ENCODE measurements at regions not wholly inside any gene's neighbourhood (a gene's known extent, or its start where the extent isn't known, plus 50 kb on each side); places are given as distances from the start of the nearest gene placed in this dataset.

DNA sequence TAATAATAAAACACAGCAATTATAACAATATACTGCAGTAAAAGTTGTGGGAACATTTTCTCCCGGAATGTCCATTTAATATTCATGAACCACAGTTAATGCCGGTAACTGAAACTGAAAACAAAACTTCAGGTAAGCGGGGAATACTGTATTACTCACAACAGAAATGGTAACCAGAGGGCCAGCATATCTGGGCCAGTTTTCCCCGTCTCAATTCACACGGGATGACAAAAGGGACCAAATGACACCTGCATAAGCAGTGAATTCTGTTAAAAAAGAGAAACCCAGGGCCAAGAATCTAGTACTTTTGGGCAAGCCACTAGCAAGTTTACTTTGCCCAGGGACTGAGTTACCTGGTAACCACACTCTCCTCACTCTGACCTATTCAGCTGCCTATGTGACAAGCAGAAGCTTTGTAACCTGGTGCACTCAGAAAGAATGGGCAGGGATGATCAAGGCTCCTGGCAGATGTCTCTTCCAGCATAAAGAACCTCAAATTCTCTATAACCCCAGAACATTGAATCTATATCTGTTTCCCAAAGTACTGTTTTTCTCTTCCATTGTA, 1171.2 kb downstream of the DIAPH3 start:
- 90% methylated on average over 5 of the region's 5 CpGs for WGBS (ENCODE audit: insufficient coverage)
- no peak overlapping the region for H3K27ac ChIP-seq (ENCODE audit: low read length)
- H3K36me3 ChIP-seq (ENCODE audit: control insufficient read depth in 2 of 2, extremely low read depth in 1 of 2, insufficient read depth in 1 of 2, low read length in 1 of 2) = no peaks in the 10 kb centered on the region
- no peaks in the 10 kb centered on the region for H3K36me3 Mint-ChIP-seq
- H3K4me3 ChIP-seq (ENCODE audit: control insufficient read depth in 1 of 2, extremely low read depth in 1 of 2, low read length in 1 of 2) = no peak overlapping the region
- H3K27ac Mint-ChIP-seq = no peak overlapping the region
- no peaks in the 10 kb centered on the region for H3K27me3 ChIP-seq (replicated peaks in 1 of 2; ENCODE audit: control insufficient read depth in 2 of 2, extremely low read depth in 1 of 2, insufficient read depth in 2 of 2, low read length in 1 of 2)
- no peak overlapping the region for H3K4me3 Mint-ChIP-seq
- H3K4me1 Mint-ChIP-seq = no peaks in the 10 kb centered on the region
- ChIA-PET POLR2A (no interaction called here), CTCF (no interaction called here)
- H3K9me3 ChIP-seq = no peaks in the 10 kb centered on the region
- no peaks in the 10 kb centered on the region for H3K4me1 ChIP-seq (ENCODE audit: control insufficient read depth in 1 of 2, extremely low read depth in 1 of 2, insufficient read depth in 2 of 2, low read length in 2 of 2)
- ATAC-seq (replicated peaks in 1 of 4) (no peak), DNase-seq (no peak)
- no peaks in the 10 kb centered on the region for H3K27me3 Mint-ChIP-seq
- peaks cover 0 to 10% (median 5%) of the 10 kb centered on the region in 3 donors for H3K9me3 Mint-ChIP-seq

DNA sequence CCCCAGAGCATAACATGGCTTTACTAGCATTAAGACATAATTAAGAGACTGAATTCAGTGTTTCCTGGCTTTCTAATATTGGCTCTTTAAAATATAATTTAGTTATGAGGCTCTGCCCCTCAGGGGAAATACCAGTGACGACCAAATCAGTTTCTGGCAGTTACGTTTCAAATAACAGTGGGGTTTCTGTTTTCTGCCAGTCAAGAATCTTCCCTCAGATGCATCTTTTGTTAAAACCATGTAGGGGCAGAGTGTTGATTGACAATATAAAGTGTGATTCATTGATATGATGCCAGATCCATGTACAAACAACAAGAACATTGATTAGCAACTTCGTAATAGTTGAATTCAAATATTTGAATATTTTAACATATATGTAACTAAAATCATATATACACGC, 1169.7 kb downstream of the DIAPH3 start:
- H3K9me3 ChIP-seq = no peaks in the 10 kb centered on the region
- peaks cover 0 to 5% (median 5%) of the 10 kb centered on the region in 3 donors for H3K9me3 Mint-ChIP-seq
- H3K36me3 ChIP-seq (ENCODE audit: control insufficient read depth in 2 of 2, extremely low read depth in 1 of 2, insufficient read depth in 1 of 2, low read length in 1 of 2) = no peaks in the 10 kb centered on the region
- H3K4me1 Mint-ChIP-seq = no peaks in the 10 kb centered on the region
- ChIA-PET POLR2A (no interaction called here), CTCF (no interaction called here)
- H3K27me3 ChIP-seq (replicated peaks in 1 of 2; ENCODE audit: control insufficient read depth in 2 of 2, extremely low read depth in 1 of 2, insufficient read depth in 2 of 2, low read length in 1 of 2) = no peaks in the 10 kb centered on the region
- ATAC-seq (replicated peaks in 1 of 4) (no peak), DNase-seq (no peak)
- H3K4me3 ChIP-seq (ENCODE audit: control insufficient read depth in 1 of 2, extremely low read depth in 1 of 2, low read length in 1 of 2) = no peak overlapping the region
- H3K27ac ChIP-seq (ENCODE audit: low read length) = no peak overlapping the region
- H3K4me1 ChIP-seq (ENCODE audit: control insufficient read depth in 1 of 2, extremely low read depth in 1 of 2, insufficient read depth in 2 of 2, low read length in 2 of 2) = no peaks in the 10 kb centered on the region
- WGBS (ENCODE audit: insufficient coverage) = 79% methylated on average over 2 of the region's 4 CpGs
- no peaks in the 10 kb centered on the region for H3K36me3 Mint-ChIP-seq
- no peak overlapping the region for H3K27ac Mint-ChIP-seq
- no peak overlapping the region for H3K4me3 Mint-ChIP-seq
- H3K27me3 Mint-ChIP-seq = no peaks in the 10 kb centered on the region

DNA sequence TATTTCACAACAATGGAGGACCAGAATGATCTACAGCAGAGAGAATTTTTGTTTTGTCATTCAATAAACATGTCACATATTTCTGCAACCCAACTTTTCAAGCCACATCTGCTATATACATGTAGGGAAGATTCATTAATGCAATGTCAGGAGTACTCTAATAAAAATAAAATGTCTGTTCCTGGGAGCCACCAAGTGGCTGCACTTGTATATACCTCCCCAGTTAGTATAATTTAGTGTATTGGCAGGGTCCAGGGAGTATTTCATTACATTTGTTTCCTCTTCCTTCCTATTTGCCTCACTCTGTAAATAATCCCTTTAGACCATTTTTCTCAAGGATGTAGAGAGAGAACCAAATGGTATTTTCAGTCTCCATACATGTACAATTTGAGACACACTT, 1169.0 kb downstream of the DIAPH3 start:
- Mint-ChIP-seq H3K27ac (no peak overlapping the region), H3K9me3 (peaks cover 0 to 5% (median 5%) of the 10 kb centered on the region in 3 donors), H3K4me3 (no peak overlapping the region), H3K27me3 (no peaks in the 10 kb centered on the region), H3K36me3 (no peaks in the 10 kb centered on the region), H3K4me1 (no peaks in the 10 kb centered on the region)
- no peak for ATAC-seq (replicated peaks in 1 of 4)
- Histone ChIP-seq H3K4me3 (ENCODE audit: control insufficient read depth in 1 of 2, extremely low read depth in 1 of 2, low read length in 1 of 2) (no peak overlapping the region), H3K27ac (ENCODE audit: low read length) (no peak overlapping the region), H3K9me3 (no peaks in the 10 kb centered on the region), H3K27me3 (replicated peaks in 1 of 2; ENCODE audit: control insufficient read depth in 2 of 2, extremely low read depth in 1 of 2, insufficient read depth in 2 of 2, low read length in 1 of 2) (no peaks in the 10 kb centered on the region), H3K36me3 (ENCODE audit: control insufficient read depth in 2 of 2, extremely low read depth in 1 of 2, insufficient read depth in 1 of 2, low read length in 1 of 2) (no peaks in the 10 kb centered on the region), H3K4me1 (ENCODE audit: control insufficient read depth in 1 of 2, extremely low read depth in 1 of 2, insufficient read depth in 2 of 2, low read length in 2 of 2) (no peaks in the 10 kb centered on the region)
- ChIA-PET POLR2A (no interaction called here), CTCF (no interaction called here)
- no peak for DNase-seq

DNA sequence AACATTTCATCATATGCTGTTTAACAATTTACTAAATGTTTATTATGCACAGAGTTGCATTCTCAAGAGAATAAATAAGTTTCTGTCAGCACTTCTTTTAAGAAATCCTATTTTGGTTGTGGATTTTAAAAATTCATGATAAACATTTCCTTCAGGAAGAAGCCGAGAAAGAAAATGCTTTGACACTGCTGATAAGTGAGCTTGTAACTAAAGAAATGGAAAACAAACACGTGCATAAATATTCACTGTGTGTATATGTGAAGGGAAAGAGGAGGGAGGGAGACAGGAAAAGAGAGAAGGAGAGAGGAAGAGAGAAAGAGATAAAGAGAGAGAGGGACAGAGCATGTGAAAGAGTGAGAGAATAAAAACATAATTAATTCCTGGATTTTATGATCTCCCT, 1165.0 kb downstream of the DIAPH3 start:
- no peak overlapping the region for H3K4me3 Mint-ChIP-seq
- Histone ChIP-seq H3K4me1 (ENCODE audit: control insufficient read depth in 1 of 2, extremely low read depth in 1 of 2, insufficient read depth in 2 of 2, low read length in 2 of 2) (no peaks in the 10 kb centered on the region), H3K36me3 (ENCODE audit: control insufficient read depth in 2 of 2, extremely low read depth in 1 of 2, insufficient read depth in 1 of 2, low read length in 1 of 2) (no peaks in the 10 kb centered on the region), H3K4me3 (ENCODE audit: control insufficient read depth in 1 of 2, extremely low read depth in 1 of 2, low read length in 1 of 2) (no peak overlapping the region), H3K9me3 (no peaks in the 10 kb centered on the region), H3K27ac (ENCODE audit: low read length) (no peak overlapping the region), H3K27me3 (replicated peaks in 1 of 2; ENCODE audit: control insufficient read depth in 2 of 2, extremely low read depth in 1 of 2, insufficient read depth in 2 of 2, low read length in 1 of 2) (no peaks in the 10 kb centered on the region)
- no peaks in the 10 kb centered on the region for H3K36me3 Mint-ChIP-seq
- H3K27me3 Mint-ChIP-seq = no peaks in the 10 kb centered on the region
- peaks cover 0 to 11% (median 2%) of the 10 kb centered on the region in 3 donors for H3K9me3 Mint-ChIP-seq
- POLR2A ChIA-PET = no interaction called here
- H3K4me1 Mint-ChIP-seq = no peaks in the 10 kb centered on the region
- no peak for DNase-seq
- no peak overlapping the region for H3K27ac Mint-ChIP-seq
- ATAC-seq (replicated peaks in 1 of 4) = no peak
- CTCF ChIA-PET = no interaction called here
- WGBS (ENCODE audit: insufficient coverage) = 17% methylated on average over 1 of the region's 2 CpGs

DNA sequence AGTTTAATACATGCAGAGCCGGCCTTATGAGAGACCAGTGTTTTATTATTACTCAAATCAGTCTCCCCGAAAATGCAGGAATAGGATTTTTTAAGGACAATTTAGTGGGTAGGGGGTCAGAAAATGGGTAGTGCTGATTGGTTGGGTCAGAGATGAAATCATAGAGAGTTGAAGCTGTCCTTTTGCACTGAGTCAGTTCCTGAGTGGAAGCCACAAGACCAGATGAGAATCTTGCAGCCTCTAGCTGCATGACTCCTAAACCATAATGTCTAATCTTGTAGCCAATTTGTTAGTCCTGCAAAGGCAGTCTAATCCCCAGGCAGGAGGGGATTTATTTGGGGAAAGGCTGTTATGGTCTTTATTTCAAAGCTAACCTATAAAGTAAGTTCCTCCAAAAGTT, 1163.9 kb downstream of the DIAPH3 start:
- H3K9me3 ChIP-seq = no peaks in the 10 kb centered on the region
- H3K36me3 ChIP-seq (ENCODE audit: control insufficient read depth in 2 of 2, extremely low read depth in 1 of 2, insufficient read depth in 1 of 2, low read length in 1 of 2) = no peaks in the 10 kb centered on the region
- DNase-seq (no peak), ATAC-seq (replicated peaks in 1 of 4) (no peak)
- WGBS (ENCODE audit: insufficient coverage) = 100% methylated on average over 1 of the region's 2 CpGs
- H3K4me3 Mint-ChIP-seq = no peak overlapping the region
- no peaks in the 10 kb centered on the region for H3K27me3 Mint-ChIP-seq
- peaks cover 0 to 11% (median 2%) of the 10 kb centered on the region in 3 donors for H3K9me3 Mint-ChIP-seq
- no peak overlapping the region for H3K27ac Mint-ChIP-seq
- no peak overlapping the region for H3K4me3 ChIP-seq (ENCODE audit: control insufficient read depth in 1 of 2, extremely low read depth in 1 of 2, low read length in 1 of 2)
- POLR2A ChIA-PET = interaction anchor here in 1 of 2 donors (0.7 kb wide), 1 partner anchor 319 kb away, joined by 3 read pairs; no protein-coding TSS in a partner anchor
- H3K4me1 Mint-ChIP-seq = no peaks in the 10 kb centered on the region
- CTCF ChIA-PET = no interaction called here
- H3K27ac ChIP-seq (ENCODE audit: low read length) = no peak overlapping the region
- H3K27me3 ChIP-seq (replicated peaks in 1 of 2; ENCODE audit: control insufficient read depth in 2 of 2, extremely low read depth in 1 of 2, insufficient read depth in 2 of 2, low read length in 1 of 2) = no peaks in the 10 kb centered on the region
- no peaks in the 10 kb centered on the region for H3K4me1 ChIP-seq (ENCODE audit: control insufficient read depth in 1 of 2, extremely low read depth in 1 of 2, insufficient read depth in 2 of 2, low read length in 2 of 2)
- H3K36me3 Mint-ChIP-seq = no peaks in the 10 kb centered on the region

DNA sequence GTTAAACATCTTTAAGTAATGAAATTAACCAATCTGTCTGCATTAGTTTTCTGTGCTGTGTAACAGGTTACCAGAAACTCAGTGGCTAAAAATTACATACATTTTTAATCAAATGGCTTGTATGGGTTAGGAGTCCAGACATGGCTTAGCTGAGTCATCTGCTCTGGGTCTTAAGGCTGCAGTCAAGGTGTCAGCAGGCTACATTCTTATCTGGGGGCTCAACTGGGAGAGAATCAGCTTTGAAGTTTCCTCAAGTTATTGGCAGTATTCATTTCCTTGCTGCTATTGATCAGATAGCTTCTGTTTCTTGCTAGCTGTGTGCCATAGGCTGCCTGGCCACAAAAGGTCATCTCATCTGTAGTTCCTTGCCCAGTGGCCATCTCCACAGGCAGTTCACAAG, 1163.0 kb downstream of the DIAPH3 start:
- H3K4me3 ChIP-seq (ENCODE audit: control insufficient read depth in 1 of 2, extremely low read depth in 1 of 2, low read length in 1 of 2) = no peak overlapping the region
- H3K36me3 Mint-ChIP-seq = no peaks in the 10 kb centered on the region
- ChIA-PET POLR2A (no interaction called here), CTCF (no interaction called here)
- H3K27ac Mint-ChIP-seq = no peak overlapping the region
- ATAC-seq (replicated peaks in 1 of 4) (no peak), DNase-seq (no peak)
- H3K27me3 Mint-ChIP-seq = no peaks in the 10 kb centered on the region
- H3K9me3 Mint-ChIP-seq = peaks cover 0 to 11% (median 2%) of the 10 kb centered on the region in 3 donors
- H3K9me3 ChIP-seq = no peaks in the 10 kb centered on the region
- no peaks in the 10 kb centered on the region for H3K36me3 ChIP-seq (ENCODE audit: control insufficient read depth in 2 of 2, extremely low read depth in 1 of 2, insufficient read depth in 1 of 2, low read length in 1 of 2)
- H3K4me1 ChIP-seq (ENCODE audit: control insufficient read depth in 1 of 2, extremely low read depth in 1 of 2, insufficient read depth in 2 of 2, low read length in 2 of 2) = no peaks in the 10 kb centered on the region
- no peaks in the 10 kb centered on the region for H3K27me3 ChIP-seq (replicated peaks in 1 of 2; ENCODE audit: control insufficient read depth in 2 of 2, extremely low read depth in 1 of 2, insufficient read depth in 2 of 2, low read length in 1 of 2)
- no peaks in the 10 kb centered on the region for H3K4me1 Mint-ChIP-seq
- H3K4me3 Mint-ChIP-seq = no peak overlapping the region
- H3K27ac ChIP-seq (ENCODE audit: low read length) = no peak overlapping the region

DNA sequence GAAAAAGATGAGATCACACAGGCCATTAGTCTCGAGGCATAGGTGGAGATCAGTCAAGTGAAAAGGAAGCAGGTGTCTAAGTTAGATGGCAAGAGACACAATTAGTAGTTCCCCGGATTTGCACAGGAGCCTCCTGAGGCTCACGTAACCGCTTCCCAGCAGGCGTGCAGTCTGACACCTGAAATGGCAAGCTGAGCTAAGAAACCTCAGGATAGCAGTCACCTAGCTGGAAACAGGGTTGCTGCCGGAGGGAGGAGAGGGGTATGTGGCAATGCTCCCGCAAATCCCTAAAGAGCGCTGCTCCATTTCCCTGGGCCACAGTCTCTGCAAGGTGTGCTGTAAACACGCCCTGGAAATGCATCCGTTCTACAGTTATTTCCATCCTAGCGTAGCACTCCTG, 1151.0 kb downstream of the DIAPH3 start:
- ATAC-seq (replicated peaks in 1 of 4) (no peak), DNase-seq (no peak)
- Mint-ChIP-seq H3K9me3 (peaks cover 0 to 12% (median 3%) of the 10 kb centered on the region in 3 donors), H3K27me3 (no peaks in the 10 kb centered on the region), H3K36me3 (no peaks in the 10 kb centered on the region), H3K4me1 (no peaks in the 10 kb centered on the region), H3K27ac (no peak overlapping the region), H3K4me3 (no peak overlapping the region)
- 74% methylated on average over 9 of the region's 11 CpGs for WGBS (ENCODE audit: insufficient coverage)
- Histone ChIP-seq H3K36me3 (ENCODE audit: control insufficient read depth in 2 of 2, extremely low read depth in 1 of 2, insufficient read depth in 1 of 2, low read length in 1 of 2) (no peaks in the 10 kb centered on the region), H3K27me3 (replicated peaks in 1 of 2; ENCODE audit: control insufficient read depth in 2 of 2, extremely low read depth in 1 of 2, insufficient read depth in 2 of 2, low read length in 1 of 2) (no peaks in the 10 kb centered on the region), H3K4me3 (ENCODE audit: control insufficient read depth in 1 of 2, extremely low read depth in 1 of 2, low read length in 1 of 2) (no peak overlapping the region), H3K4me1 (ENCODE audit: control insufficient read depth in 1 of 2, extremely low read depth in 1 of 2, insufficient read depth in 2 of 2, low read length in 2 of 2) (no peaks in the 10 kb centered on the region), H3K27ac (ENCODE audit: low read length) (no peak overlapping the region), H3K9me3 (no peaks in the 10 kb centered on the region)
- ChIA-PET CTCF (no interaction called here), POLR2A (no interaction called here)

Data from T-cell (primary cell).